ENCODE measurements at regions not wholly inside any gene's neighbourhood (a gene's known extent, or its start where the extent isn't known, plus 50 kb on each side); places are given as distances from the start of the nearest gene placed in this dataset.
"Not testable (repeated sequence)": the region's sequence is repeated elsewhere in the genome, so short reads cannot be mapped to it uniquely, and the experiment has no call there.

GRCh38 chr9:39545079-39545478, 189.6 kb downstream of the SPATA31A1 start:
- not testable (repeated sequence) for H3K36me3 ChIP-seq (replicated peaks; ENCODE audit: insufficient read depth, low read length); H3K79me2 ChIP-seq (ENCODE audit: low read length); H3K9me2 ChIP-seq (replicated peaks; ENCODE audit: insufficient read depth, low read length); H3K4me1 ChIP-seq (ENCODE audit: low read length); H3K4me3 ChIP-seq (ENCODE audit: low read length); H4K20me1 ChIP-seq (ENCODE audit: insufficient read depth, low read length); H3K27ac ChIP-seq (ENCODE audit: low read length); H2AFZ ChIP-seq (ENCODE audit: low read length); H3K4me2 ChIP-seq (ENCODE audit: low read depth, low read length); H3K9me3 ChIP-seq (replicated peaks; ENCODE audit: insufficient read depth, low read length); H3K27me3 ChIP-seq (replicated peaks; ENCODE audit: insufficient read depth, low read length); H3F3A ChIP-seq (ENCODE audit: insufficient read depth, low read length); H3K9ac ChIP-seq (ENCODE audit: low read length); DNase-seq

- DNase-seq; H3K4me2 ChIP-seq (ENCODE audit: low read depth, low read length); H3K9me2 ChIP-seq (replicated peaks; ENCODE audit: insufficient read depth, low read length); H3F3A ChIP-seq (ENCODE audit: insufficient read depth, low read length); H3K9me3 ChIP-seq (replicated peaks; ENCODE audit: insufficient read depth, low read length); H2AFZ ChIP-seq (ENCODE audit: low read length); H3K27me3 ChIP-seq (replicated peaks; ENCODE audit: insufficient read depth, low read length); H4K20me1 ChIP-seq (ENCODE audit: insufficient read depth, low read length); H3K27ac ChIP-seq (ENCODE audit: low read length); H3K9ac ChIP-seq (ENCODE audit: low read length); H3K36me3 ChIP-seq (replicated peaks; ENCODE audit: insufficient read depth, low read length); H3K4me1 ChIP-seq (ENCODE audit: low read length); H3K4me3 ChIP-seq (ENCODE audit: low read length); H3K79me2 ChIP-seq (ENCODE audit: low read length): not testable (repeated sequence)
These were observed 195.1 kb downstream of the SPATA31A1 start for GRCh38 chr9:39550573-39550972.

DNA sequence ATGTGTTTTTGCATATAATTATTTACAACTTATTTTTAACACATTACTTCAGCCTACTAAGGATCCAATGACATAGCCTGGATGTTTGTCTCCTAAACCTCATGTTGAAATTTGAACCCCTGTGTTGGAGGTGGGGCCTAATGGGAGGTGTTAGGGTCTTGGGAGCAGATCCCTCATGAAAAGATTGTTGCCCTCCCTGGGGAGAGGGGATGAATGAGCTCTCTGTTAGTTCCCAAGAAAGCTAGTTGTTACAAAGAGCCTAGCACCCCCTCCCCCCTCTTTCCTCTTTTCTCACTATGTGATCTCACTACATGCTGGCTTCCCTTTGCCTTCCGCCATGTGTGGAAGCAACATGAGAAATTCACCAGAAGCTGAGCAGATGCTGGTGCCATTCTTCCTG, 196.1 kb downstream of the SPATA31A1 start:
- H4K20me1 ChIP-seq (ENCODE audit: insufficient read depth, low read length); H3K4me1 ChIP-seq (ENCODE audit: low read length); H3K27ac ChIP-seq (ENCODE audit: low read length); H3K36me3 ChIP-seq (replicated peaks; ENCODE audit: insufficient read depth, low read length); H3K9me2 ChIP-seq (replicated peaks; ENCODE audit: insufficient read depth, low read length); H3K9me3 ChIP-seq (replicated peaks; ENCODE audit: insufficient read depth, low read length); H3K4me2 ChIP-seq (ENCODE audit: low read depth, low read length); H3F3A ChIP-seq (ENCODE audit: insufficient read depth, low read length); H3K27me3 ChIP-seq (replicated peaks; ENCODE audit: insufficient read depth, low read length); DNase-seq; H3K79me2 ChIP-seq (ENCODE audit: low read length); H3K9ac ChIP-seq (ENCODE audit: low read length); H2AFZ ChIP-seq (ENCODE audit: low read length); H3K4me3 ChIP-seq (ENCODE audit: low read length): not testable (repeated sequence)

DNA sequence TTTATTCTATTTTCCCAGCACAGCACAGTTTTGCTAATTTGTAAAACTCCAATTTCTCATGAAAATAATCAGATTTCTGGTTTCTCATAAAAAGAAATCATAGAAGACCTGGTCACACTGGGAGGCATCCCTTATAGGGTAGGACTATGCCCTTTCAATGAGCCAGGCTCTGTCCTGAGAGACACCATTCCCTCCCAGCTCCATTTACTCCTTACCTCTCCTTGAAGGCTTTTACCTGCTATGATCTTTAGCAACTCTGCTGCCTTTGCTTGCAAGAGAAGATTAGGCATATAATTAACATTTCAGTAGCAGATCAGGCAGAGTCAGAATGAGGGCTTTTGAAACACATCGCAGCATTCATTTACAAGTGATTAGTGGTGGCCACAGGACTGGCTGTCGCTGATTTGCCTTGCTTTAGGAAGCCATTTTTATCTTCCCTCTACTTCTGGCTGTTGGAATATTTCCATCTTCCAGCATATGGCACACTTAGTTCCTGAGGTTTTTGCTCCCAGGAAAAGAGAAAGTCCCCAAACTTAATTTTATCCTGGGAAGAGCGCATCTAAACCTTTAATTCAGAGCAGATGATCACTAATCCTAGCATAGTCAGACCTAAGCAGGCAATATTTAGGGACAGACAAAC, 196.9 kb downstream of the SPATA31A1 start:
- H3K27ac ChIP-seq (ENCODE audit: low read length); H3F3A ChIP-seq (ENCODE audit: insufficient read depth, low read length): not testable (repeated sequence)

DNA sequence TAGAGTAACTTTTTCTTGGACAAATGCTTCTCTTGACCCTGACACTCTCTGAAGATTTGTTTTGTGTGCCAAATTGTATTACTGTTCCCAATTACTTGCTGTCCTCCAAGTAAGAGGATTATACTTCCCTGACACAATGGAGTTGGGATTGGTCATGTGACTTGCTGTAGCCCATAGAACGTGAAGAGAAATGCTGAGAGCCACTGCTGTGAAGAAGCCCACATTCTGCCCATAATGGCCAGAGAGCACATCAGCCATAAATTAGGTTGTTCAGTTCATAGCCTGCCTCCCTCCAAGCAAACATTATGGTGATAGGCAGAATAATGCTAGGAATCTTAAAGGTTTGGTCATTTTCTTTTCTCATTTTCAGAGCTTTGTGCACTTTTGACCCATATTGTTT, 198.9 kb downstream of the SPATA31A1 start:
- H3K79me2 ChIP-seq (ENCODE audit: low read length); DNase-seq; H3K4me1 ChIP-seq (ENCODE audit: low read length); H3F3A ChIP-seq (ENCODE audit: insufficient read depth, low read length); H3K36me3 ChIP-seq (replicated peaks; ENCODE audit: insufficient read depth, low read length); H4K20me1 ChIP-seq (ENCODE audit: insufficient read depth, low read length); H3K4me2 ChIP-seq (ENCODE audit: low read depth, low read length); H3K9me3 ChIP-seq (replicated peaks; ENCODE audit: insufficient read depth, low read length); H3K9ac ChIP-seq (ENCODE audit: low read length); H3K27ac ChIP-seq (ENCODE audit: low read length); H2AFZ ChIP-seq (ENCODE audit: low read length); H3K4me3 ChIP-seq (ENCODE audit: low read length); H3K9me2 ChIP-seq (replicated peaks; ENCODE audit: insufficient read depth, low read length); H3K27me3 ChIP-seq (replicated peaks; ENCODE audit: insufficient read depth, low read length): not testable (repeated sequence)

More for the DNA sequence above, 196.9 kb downstream of the SPATA31A1 start:
- H3K4me3 ChIP-seq (ENCODE audit: low read length); H3K27me3 ChIP-seq (replicated peaks; ENCODE audit: insufficient read depth, low read length); H3K9ac ChIP-seq (ENCODE audit: low read length); H3K9me2 ChIP-seq (replicated peaks; ENCODE audit: insufficient read depth, low read length); H3K79me2 ChIP-seq (ENCODE audit: low read length); H4K20me1 ChIP-seq (ENCODE audit: insufficient read depth, low read length); H3K36me3 ChIP-seq (replicated peaks; ENCODE audit: insufficient read depth, low read length); H3K4me1 ChIP-seq (ENCODE audit: low read length); H3K4me2 ChIP-seq (ENCODE audit: low read depth, low read length); DNase-seq; H3K9me3 ChIP-seq (replicated peaks; ENCODE audit: insufficient read depth, low read length); H2AFZ ChIP-seq (ENCODE audit: low read length): not testable (repeated sequence)

- H3K4me3 ChIP-seq (ENCODE audit: low read length); H2AFZ ChIP-seq (ENCODE audit: low read length); H3K36me3 ChIP-seq (replicated peaks; ENCODE audit: insufficient read depth, low read length); H3K79me2 ChIP-seq (ENCODE audit: low read length); H3K9ac ChIP-seq (ENCODE audit: low read length); DNase-seq; H3K4me1 ChIP-seq (ENCODE audit: low read length); H3F3A ChIP-seq (ENCODE audit: insufficient read depth, low read length); H3K27me3 ChIP-seq (replicated peaks; ENCODE audit: insufficient read depth, low read length); H3K27ac ChIP-seq (ENCODE audit: low read length); H3K9me3 ChIP-seq (replicated peaks; ENCODE audit: insufficient read depth, low read length); H3K4me2 ChIP-seq (ENCODE audit: low read depth, low read length); H4K20me1 ChIP-seq (ENCODE audit: insufficient read depth, low read length); H3K9me2 ChIP-seq (replicated peaks; ENCODE audit: insufficient read depth, low read length): not testable (repeated sequence)
These were observed 203.9 kb downstream of the SPATA31A1 start for GRCh38 chr9:39559384-39559783.

DNA sequence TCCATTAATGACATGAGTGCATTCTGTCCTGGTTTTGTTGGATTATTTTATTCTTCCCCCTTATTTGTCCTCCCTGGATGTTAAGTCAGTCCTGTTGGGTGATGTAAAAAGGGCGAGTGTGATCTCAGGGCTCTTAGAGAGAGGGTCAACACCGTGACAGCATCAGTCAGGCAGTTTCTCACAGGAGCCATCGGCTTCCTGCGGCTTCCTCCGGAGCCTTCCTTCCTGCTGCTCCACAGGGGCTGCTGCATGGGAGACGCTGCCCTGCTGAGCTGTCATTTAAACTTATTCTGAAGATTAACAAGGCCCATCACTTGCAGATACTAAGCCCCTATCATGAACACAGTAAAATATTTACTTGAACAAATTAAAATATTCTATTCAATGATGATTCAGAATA, 211.3 kb downstream of the SPATA31A1 start:
- H3K4me1 ChIP-seq (ENCODE audit: low read length); H3K4me2 ChIP-seq (ENCODE audit: low read depth, low read length); H3F3A ChIP-seq (ENCODE audit: insufficient read depth, low read length); H3K36me3 ChIP-seq (replicated peaks; ENCODE audit: insufficient read depth, low read length); H3K4me3 ChIP-seq (ENCODE audit: low read length); H3K27me3 ChIP-seq (replicated peaks; ENCODE audit: insufficient read depth, low read length); H3K79me2 ChIP-seq (ENCODE audit: low read length); H3K9me2 ChIP-seq (replicated peaks; ENCODE audit: insufficient read depth, low read length); H3K27ac ChIP-seq (ENCODE audit: low read length); H2AFZ ChIP-seq (ENCODE audit: low read length); H3K9ac ChIP-seq (ENCODE audit: low read length); H4K20me1 ChIP-seq (ENCODE audit: insufficient read depth, low read length); H3K9me3 ChIP-seq (replicated peaks; ENCODE audit: insufficient read depth, low read length); DNase-seq: not testable (repeated sequence)

DNA sequence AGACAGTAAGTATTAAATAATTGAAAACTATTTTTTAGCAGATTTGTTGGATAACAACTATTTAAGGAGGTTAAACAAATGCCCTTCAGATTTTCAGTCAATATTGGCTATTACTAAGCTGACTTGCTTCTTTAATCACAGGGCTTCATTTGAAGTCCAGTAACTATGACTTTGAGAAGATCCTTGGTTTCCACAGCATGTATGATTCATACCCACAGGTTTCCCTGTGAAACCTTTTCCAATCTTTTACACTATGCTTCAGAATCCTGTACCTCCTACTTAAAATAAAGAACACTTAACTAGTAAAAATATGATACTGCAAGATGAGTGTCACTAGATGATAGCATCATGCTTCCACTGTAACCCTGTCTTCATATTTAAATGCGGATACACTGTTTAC, 211.9 kb downstream of the SPATA31A1 start:
- H3K4me2 ChIP-seq (ENCODE audit: low read depth, low read length); H3K9me2 ChIP-seq (replicated peaks; ENCODE audit: insufficient read depth, low read length); H3F3A ChIP-seq (ENCODE audit: insufficient read depth, low read length); H4K20me1 ChIP-seq (ENCODE audit: insufficient read depth, low read length); H2AFZ ChIP-seq (ENCODE audit: low read length); H3K4me1 ChIP-seq (ENCODE audit: low read length); H3K9ac ChIP-seq (ENCODE audit: low read length); H3K79me2 ChIP-seq (ENCODE audit: low read length); H3K9me3 ChIP-seq (replicated peaks; ENCODE audit: insufficient read depth, low read length); H3K27me3 ChIP-seq (replicated peaks; ENCODE audit: insufficient read depth, low read length); H3K36me3 ChIP-seq (replicated peaks; ENCODE audit: insufficient read depth, low read length); DNase-seq; H3K4me3 ChIP-seq (ENCODE audit: low read length); H3K27ac ChIP-seq (ENCODE audit: low read length): not testable (repeated sequence)
